AG09309 (cell line): ENCODE measurements at regions not wholly inside any gene's neighbourhood (a gene's known extent, or its start where the extent isn't known, plus 50 kb on each side); places are given as distances from the start of the nearest gene placed in this dataset.
"Not testable (repeated sequence)": the region's sequence is repeated elsewhere in the genome, so short reads cannot be mapped to it uniquely, and the experiment has no call there.

Experiments
- DNase-seq: peaks from one replicate; pipeline ENCODE4 v3.0.0-alpha.2; 2010; ENCODE audit warnings: low read depth
- H3K4me3 ChIP-seq: 2 replicates; pipeline ENCODE4 v1.5.1; 2011; ENCODE audit warnings: mild to moderate bottlenecking, low read depth, low read length, moderate library complexity; ENCODE audit not compliant: control insufficient read depth
- TF ChIP-seq, protein P1 (sequence below): IDR thresholded peaks from 2 replicates; pipeline ENCODE4 v1.5.1; 2011; ENCODE audit warnings: mild to moderate bottlenecking, low read depth, low read length, inconsistent platforms; ENCODE audit not compliant: insufficient read depth, control insufficient read depth; ENCODE audit errors: missing control alignments

GRCh38 chr13:22925881-22926747 is 254.7 kb upstream of the SGCG start:
- no peak overlapping the region for H3K4me3 ChIP-seq
- TF ChIP-seq, protein P1, sequence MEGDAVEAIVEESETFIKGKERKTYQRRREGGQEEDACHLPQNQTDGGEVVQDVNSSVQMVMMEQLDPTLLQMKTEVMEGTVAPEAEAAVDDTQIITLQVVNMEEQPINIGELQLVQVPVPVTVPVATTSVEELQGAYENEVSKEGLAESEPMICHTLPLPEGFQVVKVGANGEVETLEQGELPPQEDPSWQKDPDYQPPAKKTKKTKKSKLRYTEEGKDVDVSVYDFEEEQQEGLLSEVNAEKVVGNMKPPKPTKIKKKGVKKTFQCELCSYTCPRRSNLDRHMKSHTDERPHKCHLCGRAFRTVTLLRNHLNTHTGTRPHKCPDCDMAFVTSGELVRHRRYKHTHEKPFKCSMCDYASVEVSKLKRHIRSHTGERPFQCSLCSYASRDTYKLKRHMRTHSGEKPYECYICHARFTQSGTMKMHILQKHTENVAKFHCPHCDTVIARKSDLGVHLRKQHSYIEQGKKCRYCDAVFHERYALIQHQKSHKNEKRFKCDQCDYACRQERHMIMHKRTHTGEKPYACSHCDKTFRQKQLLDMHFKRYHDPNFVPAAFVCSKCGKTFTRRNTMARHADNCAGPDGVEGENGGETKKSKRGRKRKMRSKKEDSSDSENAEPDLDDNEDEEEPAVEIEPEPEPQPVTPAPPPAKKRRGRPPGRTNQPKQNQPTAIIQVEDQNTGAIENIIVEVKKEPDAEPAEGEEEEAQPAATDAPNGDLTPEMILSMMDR = no peak
- no peak for DNase-seq

GRCh38 chr13:22926748-22927400 is 253.9 kb upstream of the SGCG start:
- no peak overlapping the region for H3K4me3 ChIP-seq
- DNase-seq = no peak
- TF ChIP-seq, protein P1 = no peak

DNA sequence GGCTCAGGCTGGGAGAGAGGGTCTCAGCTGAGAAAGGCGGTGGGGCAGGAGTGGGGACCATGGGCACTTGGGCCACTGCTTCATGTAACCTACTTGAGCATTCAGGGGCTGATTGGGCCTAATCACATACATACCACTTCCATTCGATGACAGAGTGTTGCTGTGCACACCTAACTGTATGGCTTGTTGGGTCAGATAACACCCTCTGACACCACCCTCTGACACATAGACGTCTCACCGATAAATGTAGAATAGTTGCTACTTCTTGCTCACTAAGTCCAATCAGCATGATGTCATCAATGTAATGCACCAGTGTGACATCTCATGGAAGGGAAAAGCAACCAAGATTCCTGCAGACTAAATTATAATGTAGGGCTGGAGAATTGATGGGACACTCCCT is 252.9 kb upstream of the SGCG start:
- not testable (repeated sequence) for H3K4me3 ChIP-seq, DNase-seq

DNA sequence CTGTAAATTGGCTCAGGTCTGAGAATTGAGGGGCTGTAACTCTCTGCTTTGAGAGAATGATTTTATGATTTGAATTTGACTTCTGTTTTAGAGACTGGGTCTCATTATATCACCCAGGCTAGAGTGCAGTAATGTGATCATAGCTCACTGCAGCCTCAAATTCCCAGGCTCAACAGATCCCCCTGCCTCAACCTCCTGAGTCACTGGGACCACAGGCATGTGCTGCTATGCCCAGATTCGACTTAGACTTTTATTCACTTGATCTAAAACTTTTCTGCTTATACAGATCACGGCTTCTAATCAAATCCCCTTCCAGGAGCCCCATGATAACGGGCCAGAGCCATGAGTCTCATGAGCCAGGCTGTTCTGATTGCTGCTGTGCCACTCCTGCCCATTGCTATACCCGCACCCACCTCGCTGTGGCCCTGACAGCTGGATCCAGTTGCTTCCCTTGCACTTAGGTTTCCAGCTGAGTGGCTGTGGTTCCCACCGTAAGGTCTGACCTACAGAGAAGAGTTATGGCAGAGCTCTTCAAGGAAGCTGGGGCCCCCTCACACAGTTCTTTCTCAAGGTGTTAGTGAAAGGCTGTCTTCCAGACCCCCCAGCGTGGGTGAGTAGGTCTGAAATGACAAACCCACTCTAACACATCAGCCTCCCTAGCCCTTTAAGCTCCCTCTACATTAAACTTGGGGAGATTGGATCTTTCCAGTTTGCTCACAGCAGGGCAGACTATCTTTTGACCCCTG is 251.2 kb upstream of the SGCG start:
- no peak overlapping the region for H3K4me3 ChIP-seq
- TF ChIP-seq, protein P1 = no peak
- no peak for DNase-seq

DNA sequence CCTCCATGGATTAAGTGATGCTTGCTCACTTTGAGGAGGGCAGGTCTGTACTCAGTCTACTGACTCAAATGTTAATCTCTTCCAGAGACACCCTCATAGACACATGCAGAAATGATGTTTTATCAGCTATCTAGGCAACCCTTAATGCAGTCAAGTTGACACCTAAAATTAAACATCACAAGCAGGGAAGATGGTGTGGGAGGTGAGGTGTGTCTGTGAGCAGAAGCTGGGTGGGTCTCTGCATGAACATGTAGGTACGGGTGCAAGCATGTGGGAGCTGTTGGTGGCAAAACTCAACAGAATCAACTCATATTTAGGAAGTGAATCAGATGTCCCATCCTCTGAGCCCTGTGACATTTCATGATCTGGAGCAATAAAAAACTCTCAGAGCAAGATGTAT is 249.2 kb upstream of the SGCG start:
- H3K4me3 ChIP-seq = no peak overlapping the region
- TF ChIP-seq, protein P1 = no peak
- DNase-seq = no peak

DNA sequence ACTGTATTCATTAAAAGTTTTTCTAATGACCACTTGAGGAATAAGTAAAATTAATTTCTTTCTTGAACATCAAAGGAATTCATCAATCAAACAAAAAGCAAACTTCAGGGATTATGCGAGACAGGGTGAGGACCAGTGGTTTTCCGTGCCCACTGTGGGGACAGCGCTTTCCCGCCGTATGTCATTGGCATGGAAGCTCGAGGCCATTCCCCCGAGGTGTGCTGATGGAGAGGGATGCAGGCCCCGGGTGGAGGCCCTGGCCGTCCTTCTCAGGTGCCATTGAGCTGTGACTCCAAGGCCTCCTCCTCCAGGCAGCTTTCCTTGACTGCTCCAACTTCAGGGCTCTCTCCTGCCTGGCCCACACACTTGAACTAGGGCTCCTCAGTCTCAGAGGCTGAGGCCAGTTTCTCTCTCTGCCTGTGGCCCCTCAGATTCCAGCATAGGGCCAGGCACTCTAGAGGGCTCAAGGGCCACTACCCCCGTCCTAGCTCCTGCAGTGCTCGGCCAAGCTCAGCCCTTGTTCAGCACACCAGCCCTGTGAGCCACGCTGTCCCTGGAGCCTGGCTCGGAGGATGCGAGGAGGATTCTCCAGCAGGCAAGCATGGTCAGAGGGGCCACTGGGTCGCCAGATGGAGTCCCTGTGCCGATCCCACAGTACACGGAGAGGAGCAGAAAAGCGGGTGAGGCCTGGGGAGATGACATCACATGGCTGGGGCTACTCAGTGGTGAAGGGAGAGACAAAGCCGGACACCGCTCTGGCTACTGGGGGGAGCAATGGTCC is 248.0 kb upstream of the SGCG start:
- DNase-seq, H3K4me3 ChIP-seq: not testable (repeated sequence)

GRCh38 chr13:22933571-22934181 is 247.1 kb upstream of the SGCG start:
- TF ChIP-seq, protein P1 = no peak
- no peak overlapping the region for H3K4me3 ChIP-seq
- no peak for DNase-seq
